GM12892 (cell line): ENCODE measurements at regions not wholly inside any gene's neighbourhood (a gene's known extent, or its start where the extent isn't known, plus 50 kb on each side); places are given as distances from the start of the nearest gene placed in this dataset.

Experiments
- DNase-seq: peaks from one replicate; pipeline ENCODE4 v3.0.0; 2011; ENCODE audit not compliant: insufficient read length
- FAIRE-seq: peaks from 2 replicates; lab custom pipeline; 2011; peaks lifted over from hg19 to GRCh38; lab: Jason Lieb, UNC
- POLR2A ChIP-seq: IDR thresholded peaks from 2 replicates; pipeline ENCODE4 v1.6.1; 2011; ENCODE audit warnings: low read depth, low read length, control low read depth
- POLR2AphosphoS5 ChIP-seq: IDR thresholded peaks from 2 replicates; pipeline ENCODE4 v1.6.1; 2011; ENCODE audit warnings: low read depth, low read length, control low read depth
- TAF1 ChIP-seq: IDR thresholded peaks from 2 replicates; pipeline ENCODE4 v1.6.1; 2011; ENCODE audit warnings: low read depth, mild to moderate bottlenecking, control low read depth, low read length, borderline replicate concordance

- FAIRE-seq (no peak), DNase-seq (no peak)
- TF ChIP-seq TAF1 (no peak), POLR2A (no peak), POLR2AphosphoS5 (no peak)
These were observed 1413.0 kb downstream of the DSC3 start for GRCh38 chr18:29629493-29630036.

- DNase-seq (no peak), FAIRE-seq (no peak)
- TF ChIP-seq POLR2A = no peak
- TF ChIP-seq POLR2AphosphoS5 = no peak
- no peak for TF ChIP-seq TAF1
These were observed 1416.4 kb downstream of the DSC3 start for GRCh38 chr18:29626094-29626493.

GRCh38 chr18:29616867-29617266 is 1425.7 kb downstream of the DSC3 start:
- FAIRE-seq = no peak
- TF ChIP-seq TAF1 (no peak), POLR2AphosphoS5 (no peak), POLR2A (no peak)
- DNase-seq = no peak

- no peak for FAIRE-seq
- TF ChIP-seq POLR2A (no peak), POLR2AphosphoS5 (no peak), TAF1 (no peak)
These were observed 1432.1 kb upstream of the CDH2 start for GRCh38 chr18:29608982-29609381.

GRCh38 chr18:29605365-29605764 is 1428.4 kb upstream of the CDH2 start:
- TF ChIP-seq POLR2AphosphoS5 = no peak
- no peak for DNase-seq
- FAIRE-seq = no peak

More at GRCh38 chr18:29608982-29609381, 1432.1 kb upstream of the CDH2 start:
- no peak for DNase-seq

- no peak for FAIRE-seq
- no peak for DNase-seq
- TF ChIP-seq TAF1 = no peak
- no peak for TF ChIP-seq POLR2AphosphoS5
- TF ChIP-seq POLR2A = no peak
These were observed 1420.0 kb upstream of the CDH2 start for GRCh38 chr18:29596959-29597358.

- no peak for FAIRE-seq
These were observed 1417.6 kb upstream of the CDH2 start for GRCh38 chr18:29594493-29594892.

GRCh38 chr18:29588446-29589100 is 1411.6 kb upstream of the CDH2 start:
- TF ChIP-seq POLR2AphosphoS5 (no peak), TAF1 (no peak), POLR2A (no peak)
- DNase-seq (no peak), FAIRE-seq (no peak)

More at GRCh38 chr18:29594493-29594892, 1417.6 kb upstream of the CDH2 start:
- no peak for TF ChIP-seq POLR2AphosphoS5
- no peak for TF ChIP-seq TAF1
- no peak for TF ChIP-seq POLR2A
- DNase-seq = no peak

- DNase-seq (no peak), FAIRE-seq (no peak)
- TF ChIP-seq POLR2AphosphoS5 = no peak
- TF ChIP-seq TAF1 = no peak
- no peak for TF ChIP-seq POLR2A
These were observed 1409.3 kb upstream of the CDH2 start for GRCh38 chr18:29586210-29586609.

- DNase-seq (no peak), FAIRE-seq (no peak)
- no peak for TF ChIP-seq TAF1
- TF ChIP-seq POLR2A = no peak
- TF ChIP-seq POLR2AphosphoS5 = no peak
These were observed 1383.3 kb upstream of the CDH2 start for GRCh38 chr18:29560270-29560669.

- TF ChIP-seq TAF1 (no peak), POLR2AphosphoS5 (no peak), POLR2A (no peak)
- DNase-seq = no peak
- no peak for FAIRE-seq
These were observed 1379.1 kb upstream of the CDH2 start for GRCh38 chr18:29556070-29556469.

GRCh38 chr18:29549759-29550158 is 1372.8 kb upstream of the CDH2 start:
- DNase-seq (no peak), FAIRE-seq (no peak)
- no peak for TF ChIP-seq POLR2AphosphoS5
- TF ChIP-seq POLR2A = no peak
- TF ChIP-seq TAF1 = no peak
